HTR-8/SVneo (cell line): ENCODE measurements at regions not wholly inside any gene's neighbourhood (a gene's known extent, or its start where the extent isn't known, plus 50 kb on each side); places are given as distances from the start of the nearest gene placed in this dataset.

Experiments used
- DNase-seq: peaks from one replicate; pipeline ENCODE4 v3.0.0; 2011; ENCODE audit warnings: low spot score, mixed read lengths; ENCODE audit not compliant: insufficient read length
- FAIRE-seq: peaks from 2 replicates; lab custom pipeline; 2011; peaks lifted over from hg19 to GRCh38; lab: Jason Lieb, UNC

DNA sequence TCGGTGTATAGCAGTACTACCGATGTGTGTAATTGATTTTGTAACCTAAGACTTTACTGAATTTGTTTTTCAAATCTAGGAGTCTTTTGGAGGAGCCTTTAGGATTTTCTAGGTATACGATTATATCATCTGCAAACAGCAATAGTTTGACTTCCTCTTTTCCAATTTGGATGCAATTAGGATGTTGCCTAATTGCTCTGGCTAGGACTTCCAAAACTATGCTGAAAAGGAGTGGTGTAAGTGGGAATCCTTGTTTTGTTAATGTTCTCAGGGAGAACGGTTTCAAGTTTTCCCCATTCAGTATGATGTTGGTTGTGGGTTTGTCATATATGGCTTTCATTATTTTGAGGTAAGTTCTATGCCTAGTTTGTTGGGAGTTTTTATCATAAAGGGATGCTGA, 171.6 kb upstream of the PDE3A start:
- DNase-seq (no peak), FAIRE-seq (no peak)

DNA sequence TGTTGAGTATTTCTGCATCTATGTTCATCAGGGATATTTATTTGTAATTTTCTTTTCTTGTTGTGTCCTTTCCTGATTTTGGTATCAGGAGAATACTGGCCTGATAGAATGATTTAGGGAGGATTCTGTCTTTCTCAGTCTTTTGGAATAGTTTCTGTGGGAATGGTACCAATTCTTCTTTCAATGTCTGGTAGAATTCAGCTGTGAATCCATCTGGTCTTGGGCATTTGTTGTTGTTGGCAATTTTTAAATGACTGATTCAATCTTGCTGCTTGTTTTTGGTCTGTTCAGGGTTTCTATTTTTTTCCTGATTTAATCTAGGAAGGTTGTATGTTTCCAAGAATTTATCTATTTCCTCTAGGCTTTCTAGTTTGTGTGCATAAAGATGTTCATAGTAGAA, 170.9 kb upstream of the PDE3A start:
- FAIRE-seq (no peak), DNase-seq (no peak)

GRCh38 chr12:20199780-20200179, 168.6 kb upstream of the PDE3A start:
- DNase-seq (no peak), FAIRE-seq (no peak)

- no peak for FAIRE-seq
- DNase-seq = no peak
These were observed 166.6 kb upstream of the PDE3A start for GRCh38 chr12:20201733-20202132.

DNA sequence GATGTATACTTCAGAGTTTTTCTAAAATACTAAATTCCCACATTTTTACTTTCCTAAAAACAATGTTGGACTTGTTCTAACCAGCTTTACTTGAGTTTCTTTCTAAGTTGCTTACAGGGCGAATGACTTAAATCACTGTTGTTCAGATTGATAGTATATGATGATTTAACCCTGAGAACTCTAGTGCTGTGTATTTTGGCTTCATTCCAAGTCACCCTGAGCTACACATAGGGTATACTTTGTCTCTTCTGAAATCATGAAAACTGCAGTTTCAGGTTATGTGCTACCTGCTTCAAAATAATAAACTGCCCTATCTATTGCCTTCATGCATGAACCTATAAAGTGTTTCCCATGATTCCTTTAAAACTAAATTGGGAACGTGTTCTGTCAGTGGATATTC, 162.5 kb upstream of the PDE3A start:
- FAIRE-seq = no peak
- no peak for DNase-seq

DNA sequence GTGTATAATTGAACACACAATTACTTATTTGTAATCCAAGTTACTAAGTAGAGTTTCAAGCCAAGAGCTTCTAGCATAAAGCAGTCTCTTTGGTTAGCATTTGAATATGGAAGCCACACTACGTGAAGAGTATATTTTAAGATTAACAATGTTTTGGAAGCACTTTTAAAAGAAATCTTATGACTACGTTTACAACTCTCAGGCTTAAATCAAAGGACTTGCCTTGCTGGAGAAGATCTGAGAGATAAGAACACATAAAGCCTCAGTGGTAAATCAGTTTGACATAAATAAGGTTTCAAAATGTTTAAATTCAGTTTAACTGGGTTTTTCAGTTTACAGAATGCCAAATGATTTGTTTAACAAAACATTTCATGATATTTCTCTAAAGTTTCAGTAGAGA, 161.9 kb upstream of the PDE3A start:
- DNase-seq (no peak), FAIRE-seq (no peak)

- FAIRE-seq (no peak), DNase-seq (no peak)
These were observed 157.6 kb upstream of the PDE3A start for GRCh38 chr12:20210621-20211215.

DNA sequence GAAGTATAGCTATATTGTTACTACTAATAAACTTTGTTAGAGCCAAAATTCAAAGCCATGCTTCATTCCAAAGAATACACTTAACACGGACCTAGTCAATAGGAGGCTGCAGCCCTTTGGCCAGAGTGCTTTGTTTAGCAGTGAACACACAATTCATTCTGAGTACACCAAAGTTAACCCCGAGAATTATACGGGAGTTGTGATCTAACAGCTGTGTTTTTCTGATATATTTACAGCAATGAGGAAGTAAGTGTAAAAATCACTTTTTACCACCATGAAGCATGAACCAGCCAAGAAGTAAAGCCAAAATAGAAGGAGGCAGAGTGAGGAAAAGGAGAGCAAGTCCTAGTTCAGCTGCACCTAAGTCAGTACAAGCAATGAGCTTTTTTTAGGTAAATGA, 156.8 kb upstream of the PDE3A start:
- DNase-seq (no peak), FAIRE-seq (no peak)

GRCh38 chr12:20211981-20212421, 156.3 kb upstream of the PDE3A start:
- FAIRE-seq = no peak
- no peak for DNase-seq

GRCh38 chr12:20212658-20213555, 155.4 kb upstream of the PDE3A start:
- FAIRE-seq (no peak), DNase-seq (peak; percentile 50)

GRCh38 chr12:20213723-20214625, 154.4 kb upstream of the PDE3A start:
- FAIRE-seq (no peak), DNase-seq (no peak)

DNA sequence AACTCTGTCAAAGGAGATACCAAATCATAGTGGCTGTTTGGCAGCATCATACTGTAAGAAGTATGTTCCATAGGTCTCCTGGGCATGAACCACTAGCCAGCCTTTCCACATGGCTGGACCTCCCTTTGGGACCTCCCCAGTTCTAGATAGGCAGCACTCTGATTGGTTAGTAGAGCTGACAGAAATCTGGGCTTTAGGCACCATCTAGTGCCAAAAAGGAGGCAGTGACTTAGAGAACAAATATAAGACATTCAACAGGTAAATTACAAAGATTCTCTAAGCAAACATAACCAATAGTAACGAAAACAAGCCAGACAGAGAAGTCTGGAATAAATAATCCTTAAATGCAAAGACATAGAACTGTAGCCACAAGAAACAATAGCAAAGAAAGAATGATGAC, 148.0 kb upstream of the PDE3A start:
- DNase-seq (no peak), FAIRE-seq (no peak)

DNA sequence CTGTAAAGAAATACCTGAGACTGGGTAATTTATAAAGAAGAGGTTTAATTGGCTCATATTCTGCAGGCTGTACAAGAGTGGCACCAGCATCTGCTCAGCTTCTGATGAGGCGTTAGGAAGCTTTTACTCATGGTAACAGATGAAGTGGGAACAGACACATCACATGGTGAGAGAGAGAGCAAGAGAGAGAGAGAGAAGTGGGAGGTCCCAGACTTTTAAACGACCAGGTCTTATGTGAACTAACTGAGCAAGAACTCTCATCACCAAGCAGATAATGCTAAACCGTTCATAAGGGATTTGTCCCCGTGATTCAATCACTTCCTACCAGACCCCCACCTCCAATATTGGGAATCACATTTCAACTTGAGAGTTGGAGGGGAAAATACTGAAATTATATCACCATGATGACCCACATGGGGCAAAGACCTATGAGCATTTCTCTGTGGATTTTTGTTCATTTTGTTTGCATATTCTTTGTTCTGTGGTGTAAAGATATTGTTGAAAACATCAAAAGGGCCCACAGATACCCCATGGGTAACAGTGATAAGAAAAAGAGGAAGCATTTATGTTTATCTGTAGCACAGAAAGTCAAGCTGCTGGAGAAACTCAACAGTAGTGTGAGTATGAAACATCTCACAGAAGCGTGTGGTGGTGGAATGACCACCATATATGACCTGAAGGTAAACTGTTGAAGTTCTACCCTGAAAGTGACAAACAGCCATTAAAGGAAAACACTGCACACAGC, 135.2 kb upstream of the PDE3A start:
- FAIRE-seq = no peak
- DNase-seq = no peak

DNA sequence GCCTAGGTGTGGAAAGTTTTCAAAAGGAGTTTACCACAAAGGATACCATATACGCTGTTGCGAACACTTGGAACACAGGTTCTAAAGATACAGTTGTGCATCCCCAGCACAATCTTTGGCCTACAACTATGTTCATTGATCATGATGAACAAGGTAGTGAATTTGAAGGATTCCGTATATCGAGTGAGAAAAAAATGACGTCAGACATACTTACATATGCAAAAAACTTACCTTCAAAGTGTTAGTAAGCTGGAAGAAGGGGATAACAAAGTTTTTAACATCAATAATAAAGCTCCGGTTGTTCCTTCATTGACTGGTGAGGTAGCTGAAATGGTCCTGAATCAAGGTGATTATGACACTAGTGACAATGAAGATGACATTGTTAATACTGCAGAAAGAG, 133.9 kb upstream of the PDE3A start:
- FAIRE-seq = no peak

DNA sequence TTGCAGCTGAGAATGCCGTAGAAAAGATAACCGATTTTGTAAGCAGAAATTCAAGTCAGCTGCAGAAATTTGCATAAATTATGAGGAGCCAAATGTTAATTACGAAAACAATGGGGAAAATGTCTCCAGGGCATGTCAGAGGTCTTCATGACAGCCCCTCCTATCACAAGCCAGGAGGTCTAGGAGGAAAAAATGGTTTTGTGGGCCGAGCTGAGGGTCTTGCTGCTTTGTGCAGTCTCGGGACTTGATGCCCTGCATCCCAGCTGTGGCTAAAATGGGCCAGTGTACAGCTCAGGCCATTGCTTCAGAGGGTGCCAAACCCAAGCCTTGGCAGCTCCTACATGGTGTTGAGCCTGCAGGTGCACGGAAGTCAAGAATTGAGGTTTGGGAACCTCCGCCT, 131.2 kb upstream of the PDE3A start:
- FAIRE-seq (no peak), DNase-seq (no peak)

More for the DNA sequence above, 133.9 kb upstream of the PDE3A start:
- DNase-seq = no peak

- no peak for FAIRE-seq
- DNase-seq = no peak
These were observed 122.8 kb upstream of the PDE3A start for GRCh38 chr12:20245491-20245890.

GRCh38 chr12:20248646-20249045, 119.7 kb upstream of the PDE3A start:
- DNase-seq = no peak
- FAIRE-seq = no peak

GRCh38 chr12:20250761-20251160, 117.6 kb upstream of the PDE3A start:
- DNase-seq (no peak), FAIRE-seq (no peak)

DNA sequence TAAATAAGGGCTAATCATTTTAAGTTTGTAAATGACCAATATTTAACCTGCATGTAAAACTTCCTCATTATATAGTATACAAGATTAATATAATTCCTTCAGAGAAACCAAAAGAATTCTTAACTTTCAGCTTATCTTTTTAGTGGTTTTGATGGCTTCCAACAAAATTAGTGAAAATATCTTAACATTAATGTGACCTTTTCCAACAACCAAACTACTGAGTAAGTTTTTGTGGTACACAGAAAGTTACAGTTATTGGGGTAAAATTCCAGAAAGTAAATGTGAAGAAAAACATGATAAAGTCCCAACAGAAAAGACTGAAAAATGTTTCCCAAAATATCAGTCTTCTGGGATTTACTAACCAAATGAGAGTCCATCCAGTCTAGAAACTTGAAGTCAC, 111.0 kb upstream of the PDE3A start:
- DNase-seq = no peak
- FAIRE-seq = no peak

DNA sequence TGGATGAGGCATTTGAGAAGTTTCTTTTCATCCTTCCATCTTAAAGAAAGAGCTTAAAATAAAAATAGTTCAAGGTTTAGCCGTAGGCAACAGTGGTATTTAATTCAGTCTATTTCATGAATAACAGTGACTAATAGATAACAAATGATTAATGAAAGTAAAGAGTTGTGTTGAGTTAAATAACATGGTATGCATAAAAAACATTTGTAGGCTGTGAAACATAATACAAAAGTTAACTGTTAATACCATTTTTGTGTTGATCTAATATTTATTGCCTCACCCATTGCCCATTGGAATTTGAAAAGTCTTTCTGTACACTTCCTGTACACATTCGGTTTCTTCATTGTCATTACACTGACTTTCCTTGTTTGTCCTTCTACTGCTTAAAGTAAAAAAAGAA, 108.6 kb upstream of the PDE3A start:
- FAIRE-seq = no peak

More for the DNA sequence above, 108.6 kb upstream of the PDE3A start:
- DNase-seq = no peak
